SK-N-MC (cell line): ENCODE measurements at regions not wholly inside any gene's neighbourhood (a gene's known extent, or its start where the extent isn't known, plus 50 kb on each side); places are given as distances from the start of the nearest gene placed in this dataset.

Experiments used
- DNase-seq: peaks from one replicate; pipeline ENCODE4 v3.0.0-alpha.2; 2011; ENCODE audit warnings: low read depth, low spot score
- H3K27ac ChIP-seq: fragments of 200-600 bp; sonication (generic); 2 replicates; pipeline ENCODE4 v1.5.1; 2016; ENCODE audit warnings: mixed run types
- H3K36me3 ChIP-seq: fragments of 200-600 bp; sonication (generic); 2 replicates; pipeline ENCODE4 v1.6.1; 2017; ENCODE audit warnings: antibody characterized with exemption, low read length, mixed read lengths; ENCODE audit not compliant: insufficient read depth
- H3K4me3 ChIP-seq: fragments of 200-600 bp; sonication (generic); 2 replicates; pipeline ENCODE4 v1.5.1; 2016
- H3K9ac ChIP-seq: fragments of 200-600 bp; sonication (generic); 2 replicates; pipeline ENCODE4 v1.8.0; 2017; ENCODE audit warnings: mixed run types, mixed read lengths; ENCODE audit not compliant: insufficient read length
- H3K9me3 ChIP-seq: fragments of 200-600 bp; sonication (generic); 2 replicates; pipeline ENCODE4 v1.6.1; 2017; ENCODE audit warnings: low read depth, mild to moderate bottlenecking, antibody characterized with exemption, low read length, moderate library complexity, mixed read lengths
- EZH2 ChIP-seq: fragments of 200-600 bp; sonication (generic); IDR thresholded peaks from one replicate; pipeline ENCODE4 v1.6.1; 2017; ENCODE audit warnings: antibody characterized with exemption
- FOXP2 ChIP-seq: optimal IDR thresholded peaks from 2 replicates; pipeline ENCODE3; 2011; ENCODE audit warnings: mild to moderate bottlenecking, moderate library complexity; ENCODE audit not compliant: insufficient read depth; ENCODE audit errors: extremely low read length, control extremely low read depth
- POLR2AphosphoS5 ChIP-seq: IDR thresholded peaks from 2 replicates; pipeline ENCODE4 v1.6.1; 2012; ENCODE audit warnings: mild to moderate bottlenecking, low read depth, low read length, borderline replicate concordance

DNA sequence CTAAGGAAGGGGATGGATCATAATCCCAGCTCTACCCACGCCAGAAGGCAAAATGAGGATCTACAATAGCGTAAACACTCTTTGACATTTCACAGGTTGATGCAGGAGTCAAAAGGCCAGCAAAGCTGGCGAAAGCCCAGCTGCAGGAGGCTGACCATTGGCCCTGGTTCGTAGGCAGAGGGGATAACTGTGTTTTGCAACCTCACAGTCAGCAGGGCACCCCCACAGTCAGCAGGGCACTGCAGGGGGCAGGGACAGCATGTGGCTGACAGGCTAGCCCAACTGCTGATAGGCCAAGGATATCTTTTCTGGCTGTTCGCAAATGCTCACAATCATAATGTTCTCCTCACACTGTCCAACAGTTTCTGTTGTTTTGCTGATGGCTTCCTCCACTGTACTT is 372.7 kb downstream of the BUD13 start:
- Histone ChIP-seq H3K36me3 (no peaks in the 10 kb centered on the region), H3K9me3 (no peaks in the 10 kb centered on the region), H3K4me3 (no peak overlapping the region), H3K9ac (no peak overlapping the region), H3K27ac (no peak overlapping the region)
- no peak for DNase-seq
- TF ChIP-seq FOXP2, result no peak
- no peak for TF ChIP-seq EZH2
- no peak for TF ChIP-seq POLR2AphosphoS5

GRCh38 chr11:116397602-116398084 is 375.1 kb downstream of the BUD13 start:
- no peak for DNase-seq
- Histone ChIP-seq H3K27ac (no peak overlapping the region), H3K9me3 (no peaks in the 10 kb centered on the region), H3K4me3 (no peak overlapping the region), H3K36me3 (no peaks in the 10 kb centered on the region), H3K9ac (no peak overlapping the region)
- TF ChIP-seq FOXP2 (no peak), EZH2 (no peak), POLR2AphosphoS5 (no peak)

GRCh38 chr11:116396331-116396730 is 376.5 kb downstream of the BUD13 start:
- TF ChIP-seq FOXP2 (no peak), POLR2AphosphoS5 (no peak), EZH2 (no peak)
- DNase-seq, result no peak
- Histone ChIP-seq H3K27ac (no peak overlapping the region), H3K9ac (no peak overlapping the region), H3K4me3 (no peak overlapping the region), H3K36me3 (no peaks in the 10 kb centered on the region), H3K9me3 (no peaks in the 10 kb centered on the region)

DNA sequence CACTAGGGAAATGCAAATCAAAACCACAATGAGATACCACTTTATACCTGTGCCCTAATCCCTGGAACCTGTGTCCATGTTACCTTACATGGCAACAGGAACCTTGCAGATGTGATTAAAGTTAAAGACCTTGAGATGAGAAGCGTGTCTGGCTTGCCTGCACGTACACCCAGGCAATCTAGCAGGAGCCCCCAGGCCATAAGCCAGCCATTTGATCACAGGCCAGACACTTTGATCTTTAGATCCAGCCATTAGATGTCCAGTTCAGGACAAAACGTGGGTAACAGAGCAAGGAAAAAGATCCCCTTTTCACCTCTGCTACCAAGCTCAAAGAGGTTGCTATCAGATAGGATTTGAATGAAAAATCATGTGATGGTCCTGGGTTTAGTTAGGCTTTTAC is 378.8 kb downstream of the BUD13 start:
- Histone ChIP-seq H3K36me3 (no peaks in the 10 kb centered on the region), H3K9ac (no peak overlapping the region), H3K27ac (no peak overlapping the region), H3K4me3 (no peak overlapping the region), H3K9me3 (no peaks in the 10 kb centered on the region)
- DNase-seq, result no peak
- TF ChIP-seq POLR2AphosphoS5 (no peak), EZH2 (no peak), FOXP2 (no peak)

GRCh38 chr11:116390963-116391362 is 381.8 kb downstream of the BUD13 start:
- no peak overlapping the region for H3K27ac ChIP-seq
- H3K9ac ChIP-seq, result no peak overlapping the region
- no peak overlapping the region for H3K4me3 ChIP-seq
- no peak for TF ChIP-seq EZH2
- no peak for TF ChIP-seq POLR2AphosphoS5
- no peak for TF ChIP-seq FOXP2
- no peaks in the 10 kb centered on the region for H3K36me3 ChIP-seq
- no peaks in the 10 kb centered on the region for H3K9me3 ChIP-seq
- no peak for DNase-seq

GRCh38 chr11:116388146-116388545 is 384.6 kb downstream of the BUD13 start:
- H3K9ac ChIP-seq, result no peak overlapping the region
- TF ChIP-seq POLR2AphosphoS5, result no peak
- DNase-seq, result no peak
- H3K36me3 ChIP-seq, result no peaks in the 10 kb centered on the region
- no peak overlapping the region for H3K27ac ChIP-seq
- H3K4me3 ChIP-seq, result no peak overlapping the region
- H3K9me3 ChIP-seq, result no peaks in the 10 kb centered on the region

DNA sequence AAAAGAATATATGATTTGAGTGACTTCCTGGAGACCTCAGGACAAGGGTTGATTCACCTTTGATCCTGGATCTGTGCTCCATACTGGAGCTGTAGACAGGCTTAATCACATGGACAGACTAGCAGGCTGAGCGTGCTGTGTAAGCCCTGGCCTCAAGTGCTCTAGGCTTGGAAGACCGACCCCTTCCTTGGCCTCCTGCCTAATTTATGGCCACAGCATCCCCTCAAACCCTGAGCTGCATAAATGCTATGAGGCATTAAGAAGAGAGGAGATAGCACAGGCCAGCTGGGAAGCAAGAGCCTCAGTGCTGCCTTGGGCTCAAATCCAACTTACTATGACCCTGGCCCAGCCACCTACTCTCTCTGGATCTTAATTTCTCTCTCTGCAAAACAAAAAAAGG is 385.1 kb downstream of the BUD13 start:
- Histone ChIP-seq H3K36me3 (no peaks in the 10 kb centered on the region), H3K9me3 (no peaks in the 10 kb centered on the region), H3K4me3 (no peak overlapping the region), H3K27ac (no peak overlapping the region), H3K9ac (no peak overlapping the region)
- TF ChIP-seq POLR2AphosphoS5, result no peak
- no peak for TF ChIP-seq FOXP2
- TF ChIP-seq EZH2, result no peak
- no peak for DNase-seq

DNA sequence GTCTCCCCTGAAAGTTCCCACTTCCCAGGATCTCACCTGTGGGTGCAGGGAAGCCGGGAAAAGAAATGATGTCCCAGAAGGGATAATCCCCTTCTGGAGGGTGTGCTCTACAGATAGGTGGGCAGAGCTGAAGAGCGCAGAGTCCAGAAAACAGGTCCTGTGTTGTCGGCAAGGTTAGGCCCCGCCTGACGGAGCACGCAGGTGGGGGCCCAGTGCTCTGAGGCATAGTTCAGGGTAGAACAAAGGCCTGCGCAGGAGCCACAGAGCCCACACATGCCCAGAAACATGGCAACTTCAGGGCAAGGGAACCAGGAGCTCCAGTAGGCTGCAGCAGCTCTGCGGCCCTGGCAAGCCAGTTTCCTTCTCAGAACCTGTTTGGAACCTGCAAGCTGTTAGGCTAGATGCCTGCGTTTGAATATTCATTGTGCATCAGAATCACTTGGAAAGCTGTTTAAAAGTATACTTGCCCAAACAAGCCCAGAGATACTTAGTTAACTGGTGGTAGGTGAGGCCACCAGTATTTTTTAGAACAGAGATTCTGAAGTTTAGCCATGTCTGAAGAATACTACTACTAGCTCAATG is 386.6 kb downstream of the BUD13 start:
- no peak overlapping the region for H3K4me3 ChIP-seq
- no peak overlapping the region for H3K27ac ChIP-seq
- H3K9me3 ChIP-seq, result no peaks in the 10 kb centered on the region
- no peak for TF ChIP-seq EZH2
- no peak for TF ChIP-seq POLR2AphosphoS5
- no peak for TF ChIP-seq FOXP2
- no peak for DNase-seq
- H3K36me3 ChIP-seq, result no peaks in the 10 kb centered on the region
- no peak overlapping the region for H3K9ac ChIP-seq

DNA sequence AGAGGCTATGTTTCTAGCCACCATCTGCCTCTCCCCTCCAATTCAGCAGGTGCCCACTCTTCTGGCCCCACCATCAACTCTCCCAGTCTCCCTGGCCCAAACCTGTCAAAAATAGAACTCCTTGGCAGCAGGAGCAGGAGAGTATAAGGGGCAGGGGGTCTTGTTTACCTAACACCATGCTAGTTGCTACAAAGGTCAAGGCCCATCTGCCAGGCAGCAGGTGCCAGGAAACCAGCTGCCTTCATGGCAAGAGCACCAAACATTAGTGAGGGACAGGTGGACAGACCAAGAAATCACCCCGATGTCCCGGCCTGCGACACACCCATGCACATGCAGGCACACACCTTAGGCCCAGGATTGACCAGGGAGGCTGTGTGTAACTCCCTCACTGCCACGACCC is 387.9 kb downstream of the BUD13 start:
- Histone ChIP-seq H3K4me3 (no peak overlapping the region), H3K9ac (no peak overlapping the region), H3K36me3 (no peaks in the 10 kb centered on the region), H3K27ac (no peak overlapping the region), H3K9me3 (no peaks in the 10 kb centered on the region)
- TF ChIP-seq POLR2AphosphoS5 (no peak), EZH2 (no peak), FOXP2 (no peak)
- no peak for DNase-seq
